HepG2 (cell line): ENCODE measurements at regions not wholly inside any gene's neighbourhood (a gene's known extent, or its start where the extent isn't known, plus 50 kb on each side); places are given as distances from the start of the nearest gene placed in this dataset.

Experiments used
- ATAC-seq: fragments of 200-7000 bp; cut with Tn5 transposase; 3 replicates; pipeline ENCODE4 v1.9.1; 2020; ENCODE audit warnings: mild to moderate bottlenecking, moderate library complexity
- BruUV-seq: library from RNA; stranded (reverse); fragments of 400-500 nt; replicated peaks from 2 replicates; lab custom pipeline; 2021; lab: Mats Ljungman, UMichigan
- CTCF ChIA-PET: fragments of 300-600 bp; formaldehyde crosslinking; extraction: SDS; loops from one replicate; lab custom pipeline; 2021; ENCODE audit warnings: low total read pairs, inconsistent platforms, low intra/inter-chr PET ratio; lab: Yijun Ruan, JAX
- POLR2A ChIA-PET: fragments of 350-600 bp; sonication (Branson Sonifier 250); formaldehyde crosslinking; loops from one replicate; lab custom pipeline; 2020; ENCODE audit warnings: antibody characterized with exemption, inconsistent platforms; lab: Yijun Ruan, JAX
- DNase-seq: peaks from one replicate; pipeline ENCODE4 v3.0.0-alpha.2; 2015; ENCODE audit warnings: low spot score
- FAIRE-seq: peaks from 3 replicates; lab custom pipeline; 2011; peaks lifted over from hg19 to GRCh38; lab: Jason Lieb, UNC
- H2AFZ ChIP-seq: one replicate; pipeline ENCODE4 v1.6.1; 2011; ENCODE audit warnings: low read length, inconsistent platforms
- H3K27ac ChIP-seq: fragments of 300-600 bp; 3 replicates; pipeline ENCODE4 v1.8.0; 2011; ENCODE audit warnings: mixed run types, mild to moderate bottlenecking, mixed read lengths, low read length, inconsistent platforms; ENCODE audit not compliant: insufficient read depth; ENCODE audit errors: extremely low read length
- H3K27me3 ChIP-seq, 2 experiments: fragments of 200-600 bp in 1 of 2; 2 replicates in 1 of 2; 3 replicates in 1 of 2; pipeline versions ENCODE4 v1.6.0 to v1.8.0; 2011; ENCODE audit warnings: low read length in 2 of 2, mild to moderate bottlenecking in 2 of 2, moderate library complexity in 2 of 2, inconsistent platforms in 1 of 2; ENCODE audit not compliant: insufficient read depth in 2 of 2, control insufficient read depth in 1 of 2
- H3K36me3 ChIP-seq, 2 experiments: fragments of 200-600 bp in 1 of 2; replicated peaks in 1 of 2; 2 replicates in 1 of 2; 3 replicates in 1 of 2; pipeline versions ENCODE4 v1.5.1 to v1.8.0; 2011; ENCODE audit warnings: low read length in 2 of 2, inconsistent platforms in 1 of 2; ENCODE audit not compliant: insufficient read depth in 2 of 2, control insufficient read depth in 1 of 2
- H3K4me1 ChIP-seq: 2 replicates; pipeline ENCODE4 v1.5.1; 2012; ENCODE audit warnings: low read length, inconsistent platforms; ENCODE audit not compliant: insufficient read depth
- H3K4me2 ChIP-seq: 2 replicates; pipeline ENCODE4 v1.6.0; 2011; ENCODE audit warnings: low read depth, low read length, inconsistent platforms
- H3K4me3 ChIP-seq, 3 experiments: fragments of 200-600 bp in 1 of 3; sonication (generic), shearing (Covaris generic) in 1 of 3; replicated peaks in 1 of 3; 2 replicates each; pipeline ENCODE4 v1.5.1; 2011 to 2016; ENCODE audit warnings: low read length in 3 of 3, inconsistent platforms in 2 of 3, low read depth in 2 of 3, mild to moderate bottlenecking in 2 of 3, control low read depth in 1 of 3, mixed read lengths in 1 of 3; ENCODE audit not compliant: insufficient read depth in 1 of 3
- H3K79me2 ChIP-seq: one replicate; pipeline ENCODE4 v1.6.1; 2011; ENCODE audit warnings: low read length, inconsistent platforms; ENCODE audit not compliant: insufficient read depth
- H3K9ac ChIP-seq: 2 replicates; pipeline ENCODE4 v1.6.0; 2011; ENCODE audit warnings: mild to moderate bottlenecking, low read depth, low read length, inconsistent platforms; ENCODE audit not compliant: insufficient read depth
- H3K9me3 ChIP-seq: 2 replicates; pipeline ENCODE4 v1.5.1; 2012; ENCODE audit warnings: mild to moderate bottlenecking, low read length
- H4K20me1 ChIP-seq: 2 replicates; pipeline ENCODE4 v1.6.0; 2011; ENCODE audit warnings: inconsistent platforms, mild to moderate bottlenecking, low read length, moderate library complexity; ENCODE audit not compliant: insufficient read depth
- CAMTA2 ChIP-seq: sonication (generic); formaldehyde crosslinking; IDR thresholded peaks from 2 replicates; pipeline ENCODE4 v1.4.0; 2020; ENCODE audit warnings: mild to moderate bottlenecking, missing genetic modification reagents, borderline replicate concordance
- GATAD1 ChIP-seq: IDR thresholded peaks from 2 replicates; pipeline ENCODE4 v1.6.1; 2016; ENCODE audit warnings: missing genetic modification reagents, missing compliant biosample characterization
- HMGXB4 ChIP-seq, 2 experiments: sonication (generic) in 1 of 2; formaldehyde crosslinking in 1 of 2; IDR thresholded peaks; 2 replicates each; pipeline versions ENCODE4 v1.4.0 to v1.6.1; 2018 to 2020; ENCODE audit warnings: missing genetic modification reagents in 2 of 2, borderline replicate concordance in 1 of 2, low read depth in 1 of 2, mild to moderate bottlenecking in 1 of 2, missing biosample characterization in 1 of 2
- HNRNPUL1 ChIP-seq: fragments of 200-400 bp; formaldehyde crosslinking; IDR thresholded peaks from 2 replicates; pipeline ENCODE4 v1.6.1; 2017; ENCODE audit warnings: low read depth, mild to moderate bottlenecking, low read length, moderate library complexity
- IRF1 ChIP-seq: sonication (generic); formaldehyde crosslinking; IDR thresholded peaks from 2 replicates; pipeline ENCODE4 v1.4.0; 2020; ENCODE audit warnings: low read depth, mild to moderate bottlenecking, missing genetic modification reagents
- KAT8 ChIP-seq: IDR thresholded peaks from 2 replicates; pipeline ENCODE4 v1.6.1; 2016; ENCODE audit warnings: missing genetic modification reagents, missing compliant biosample characterization
- MAFG ChIP-seq: sonication (generic); formaldehyde crosslinking; IDR thresholded peaks from 2 replicates; pipeline ENCODE4 v1.5.1; 2020; ENCODE audit warnings: mild to moderate bottlenecking, missing genetic modification reagents
- RFX1 ChIP-seq: fragments of 450-650 bp; IDR thresholded peaks from 2 replicates; pipeline ENCODE4 v1.6.1; 2017
- STAT6 ChIP-seq: sonication (generic); formaldehyde crosslinking; IDR thresholded peaks from 2 replicates; pipeline ENCODE4 v1.4.0; 2020; ENCODE audit warnings: missing genetic modification reagents, mild to moderate bottlenecking, borderline replicate concordance
- ZNF318 ChIP-seq: sonication (generic); formaldehyde crosslinking; IDR thresholded peaks from 2 replicates; pipeline ENCODE4 v1.4.0; 2020; ENCODE audit warnings: mild to moderate bottlenecking, missing genetic modification reagents
- ZNF557 ChIP-seq: sonication (generic); formaldehyde crosslinking; IDR thresholded peaks from 2 replicates; pipeline ENCODE4 v1.4.0; 2020; ENCODE audit warnings: missing genetic modification reagents
- ZNF567 ChIP-seq: sonication (generic); formaldehyde crosslinking; IDR thresholded peaks from 2 replicates; pipeline ENCODE4 v1.8.1; 2023; ENCODE audit warnings: mild to moderate bottlenecking, missing genetic modification reagents, borderline replicate concordance
- WGBS: methylation state at CpG from one replicate; pipeline ENCODE4 v1.1.6; 2017; ENCODE audit warnings: low lambda C conversion rate; 5-methylcytosine and 5-hydroxymethylcytosine counted together
- in situ Hi-C: cut with HindIII; loops from 2 replicates; pipeline ENCODE4 v1.10.0; 2017; ENCODE audit warnings: low pct_unique_long_range_greater_than_20kb; ENCODE audit not compliant: extremely low pct_ligation_motif_present
- intact Hi-C: fragments of 100-400 bp; cut with micrococcal nuclease; formaldehyde crosslinking; loops from one replicate; pipeline ENCODE4 v1.10.0; 2022; ENCODE audit not compliant: unreplicated experiment

- 1% methylated on average over 3 of the region's 3 CpGs for WGBS
- ChIA-PET POLR2A (no interaction called here), CTCF (no interaction called here)
- no peak overlapping the region for H3K4me3 ChIP-seq
- peaks cover 13% of the 10 kb centered on the region; the same call in 1 of the 2 replicates for H3K9me3 ChIP-seq
- no peaks in the 10 kb centered on the region for H4K20me1 ChIP-seq
- DNase-seq (no peak), FAIRE-seq (no peak), ATAC-seq (no peak)
- H2AFZ ChIP-seq = no peak overlapping the region
- H3K79me2 ChIP-seq = no peaks in the 10 kb centered on the region
- H3K9ac ChIP-seq = no peak overlapping the region
- H3K27ac ChIP-seq = no peak overlapping the region
- BruUV-seq = no TSS peak
- H3K36me3 ChIP-seq = no peaks in the 10 kb centered on the region
- intact Hi-C loops = no loop called here
- no peaks in the 10 kb centered on the region for H3K27me3 ChIP-seq
- in situ Hi-C loops = no loop called here
- no peak overlapping the region for H3K4me2 ChIP-seq
- H3K4me1 ChIP-seq = no peaks in the 10 kb centered on the region
- TF ChIP-seq MAFG (CRISPR knock-in tag) = no peak
- TF ChIP-seq STAT6 (CRISPR knock-in tag) = no peak
- TF ChIP-seq IRF1 (CRISPR knock-in tag) = no peak
- TF ChIP-seq HNRNPUL1 = no peak
- no peak for TF ChIP-seq HMGXB4 (CRISPR knock-in tag; IDR thresholded peaks at IDR 0.05; ENCODE audit: borderline replicate concordance in 1 of 2, low read depth in 1 of 2)
- no peak for TF ChIP-seq ZNF557 (CRISPR knock-in tag)
- TF ChIP-seq ZNF318 (CRISPR knock-in tag) = no peak
- TF ChIP-seq GATAD1 (CRISPR knock-in tag) = no peak
- TF ChIP-seq CAMTA2 = no peak
- TF ChIP-seq RFX1 = no peak
- no peak for TF ChIP-seq KAT8
- TF ChIP-seq ZNF567 (CRISPR knock-in tag) = no peak
Observed at GRCh38 chr2:81412681-81413080, 1108.1 kb upstream of the LRRTM1 start.
